NT2/D1 (cell line): ENCODE measurements at regions not wholly inside any gene's neighbourhood (a gene's known extent, or its start where the extent isn't known, plus 50 kb on each side); places are given as distances from the start of the nearest gene placed in this dataset.

Source experiments
- SUZ12 ChIP-seq: IDR thresholded peaks from 2 replicates; pipeline ENCODE4 v1.6.1; 2011; ENCODE audit not compliant: insufficient read length, insufficient read depth; ENCODE audit errors: extremely low read depth
- YY1 ChIP-seq: IDR thresholded peaks from 2 replicates; pipeline ENCODE4 v1.6.1; 2011; ENCODE audit not compliant: insufficient read length, insufficient read depth
- ZNF274 ChIP-seq: IDR thresholded peaks from 2 replicates; pipeline ENCODE4 v1.6.1; 2011; ENCODE audit warnings: mild to moderate bottlenecking, low read depth, low read length

- TF ChIP-seq ZNF274: no peak
- no peak for TF ChIP-seq SUZ12
- no peak for TF ChIP-seq YY1
These were observed 502.2 kb downstream of the AJAP1 start for GRCh38 chr1:5156416-5157120.
